Panc1 (cell line): ENCODE measurements at regions not wholly inside any gene's neighbourhood (a gene's known extent, or its start where the extent isn't known, plus 50 kb on each side); places are given as distances from the start of the nearest gene placed in this dataset.
A peak's percentile ranks its signal among the peaks of the same experiment; 100 is the strongest.

Experiments used
- ATAC-seq: fragments of 200-7000 bp; cut with Tn5 transposase; 2 replicates; pipeline ENCODE4 v1.9.1; 2020; ENCODE audit warnings: mild to moderate bottlenecking, moderate library complexity
- BruUV-seq: library from RNA; stranded (reverse); fragments of 400-500 nt; replicated peaks from 2 replicates; lab custom pipeline; 2021; lab: Mats Ljungman, UMichigan
- CTCF ChIA-PET: fragments of 300-600 bp; sonication (Branson Sonifier 250); formaldehyde crosslinking; loops from one replicate; lab custom pipeline; 2022; ENCODE audit warnings: antibody characterized with exemption; lab: Charles Lee
- POLR2A ChIA-PET: fragments of 300-600 bp; sonication (Branson Sonifier 250); formaldehyde crosslinking; loops from one replicate; lab custom pipeline; 2022; ENCODE audit warnings: antibody characterized with exemption; lab: Charles Lee
- DNase-seq: peaks from one replicate; pipeline ENCODE4 v3.0.0-alpha.2; 2010; ENCODE audit warnings: low read depth, low spot score
- H3K27ac ChIP-seq: 2 replicates; pipeline ENCODE4 v1.5.1; 2011; ENCODE audit warnings: mild to moderate bottlenecking, low read length, inconsistent platforms
- H3K27me3 ChIP-seq: fragments of 200-500 bp; sonication (Bioruptor generic); 2 replicates; pipeline ENCODE4 v1.6.0; 2014; ENCODE audit warnings: low read length, inconsistent platforms; ENCODE audit not compliant: control insufficient read depth, insufficient read depth
- H3K36me3 ChIP-seq: fragments of 200-500 bp; sonication (Bioruptor generic); 2 replicates; pipeline ENCODE4 v1.5.1; 2014; ENCODE audit warnings: inconsistent platforms, mild to moderate bottlenecking, low read length, moderate library complexity; ENCODE audit not compliant: control insufficient read depth, insufficient read depth
- H3K4me1 ChIP-seq: 2 replicates; pipeline ENCODE4 v1.5.1; 2011; ENCODE audit warnings: inconsistent platforms, mild to moderate bottlenecking, low read length, moderate library complexity; ENCODE audit not compliant: control insufficient read depth, insufficient read depth
- H3K4me3 ChIP-seq, 2 experiments: 2 replicates each; pipeline ENCODE4 v1.5.1; 2011 to 2012; ENCODE audit warnings: low read depth in 2 of 2, low read length in 2 of 2, mild to moderate bottlenecking in 2 of 2, inconsistent platforms in 1 of 2, moderate library complexity in 1 of 2
- H3K9me3 ChIP-seq: fragments of 200-500 bp; sonication (Bioruptor generic); 2 replicates; pipeline ENCODE4 v1.5.1; 2014; ENCODE audit warnings: low read depth, mild to moderate bottlenecking, inconsistent platforms, low read length, moderate library complexity; ENCODE audit not compliant: control insufficient read depth, insufficient read depth
- CTCF ChIP-seq: fragments of 450-650 bp; IDR thresholded peaks from 2 replicates; pipeline ENCODE4 v1.5.1; 2017; ENCODE audit warnings: mild to moderate bottlenecking
- POLR2AphosphoS5 ChIP-seq: IDR thresholded peaks from 2 replicates; pipeline ENCODE4 v1.6.1; 2012; ENCODE audit warnings: mild to moderate bottlenecking, low read depth, low read length, moderate library complexity
- SIN3A ChIP-seq: IDR thresholded peaks from 2 replicates; pipeline ENCODE4 v1.6.1; 2012; ENCODE audit warnings: low read depth, mild to moderate bottlenecking, low read length, moderate library complexity, borderline replicate concordance; ENCODE audit not compliant: insufficient read depth
- TCF7L2 ChIP-seq: IDR thresholded peaks from 2 replicates; pipeline ENCODE4 v1.6.1; 2011; ENCODE audit warnings: mild to moderate bottlenecking, low read depth, low read length, inconsistent platforms
- in situ Hi-C: cut with HindIII; loops from 2 replicates; pipeline ENCODE4 v1.10.0; 2016; ENCODE audit warnings: low sequenced_read_pairs, low pct_unique_long_range_greater_than_20kb
- intact Hi-C: fragments of 100-400 bp; cut with micrococcal nuclease; formaldehyde crosslinking; loops from one replicate; pipeline ENCODE4 v1.10.0; 2022; ENCODE audit not compliant: unreplicated experiment
- TF ChIP-seq, protein P1 (sequence below), 2 experiments: IDR thresholded peaks; 2 replicates each; pipeline ENCODE4 v1.6.1; 2011 to 2012; ENCODE audit warnings: low read depth in 2 of 2, control low read depth in 1 of 2, low read length in 1 of 2, mild to moderate bottlenecking in 1 of 2, moderate library complexity in 1 of 2; ENCODE audit not compliant: insufficient read depth in 1 of 2

GRCh38 chr5:168118042-168118668 lies 173.3 kb upstream of the WWC1 start:
- ATAC-seq (peak; percentile 67), DNase-seq (no peak)
- ChIA-PET POLR2A (no interaction called here), CTCF (no interaction called here)
- peaks cover 7% of the 10 kb centered on the region for H3K27me3 ChIP-seq
- H3K9me3 ChIP-seq, result no peaks in the 10 kb centered on the region
- H3K4me3 ChIP-seq, result no peak overlapping the region; a peak in 1 of 4 replicates
- H3K4me1 ChIP-seq, result no peaks in the 10 kb centered on the region
- in situ Hi-C loops (no loop called here), intact Hi-C loops (no loop called here)
- H3K27ac ChIP-seq, result no peak overlapping the region
- no peaks in the 10 kb centered on the region for H3K36me3 ChIP-seq
- no TSS peak for BruUV-seq
- TF ChIP-seq TCF7L2 (no peak), CTCF (no peak), SIN3A (no peak)
- TF ChIP-seq, protein P1, sequence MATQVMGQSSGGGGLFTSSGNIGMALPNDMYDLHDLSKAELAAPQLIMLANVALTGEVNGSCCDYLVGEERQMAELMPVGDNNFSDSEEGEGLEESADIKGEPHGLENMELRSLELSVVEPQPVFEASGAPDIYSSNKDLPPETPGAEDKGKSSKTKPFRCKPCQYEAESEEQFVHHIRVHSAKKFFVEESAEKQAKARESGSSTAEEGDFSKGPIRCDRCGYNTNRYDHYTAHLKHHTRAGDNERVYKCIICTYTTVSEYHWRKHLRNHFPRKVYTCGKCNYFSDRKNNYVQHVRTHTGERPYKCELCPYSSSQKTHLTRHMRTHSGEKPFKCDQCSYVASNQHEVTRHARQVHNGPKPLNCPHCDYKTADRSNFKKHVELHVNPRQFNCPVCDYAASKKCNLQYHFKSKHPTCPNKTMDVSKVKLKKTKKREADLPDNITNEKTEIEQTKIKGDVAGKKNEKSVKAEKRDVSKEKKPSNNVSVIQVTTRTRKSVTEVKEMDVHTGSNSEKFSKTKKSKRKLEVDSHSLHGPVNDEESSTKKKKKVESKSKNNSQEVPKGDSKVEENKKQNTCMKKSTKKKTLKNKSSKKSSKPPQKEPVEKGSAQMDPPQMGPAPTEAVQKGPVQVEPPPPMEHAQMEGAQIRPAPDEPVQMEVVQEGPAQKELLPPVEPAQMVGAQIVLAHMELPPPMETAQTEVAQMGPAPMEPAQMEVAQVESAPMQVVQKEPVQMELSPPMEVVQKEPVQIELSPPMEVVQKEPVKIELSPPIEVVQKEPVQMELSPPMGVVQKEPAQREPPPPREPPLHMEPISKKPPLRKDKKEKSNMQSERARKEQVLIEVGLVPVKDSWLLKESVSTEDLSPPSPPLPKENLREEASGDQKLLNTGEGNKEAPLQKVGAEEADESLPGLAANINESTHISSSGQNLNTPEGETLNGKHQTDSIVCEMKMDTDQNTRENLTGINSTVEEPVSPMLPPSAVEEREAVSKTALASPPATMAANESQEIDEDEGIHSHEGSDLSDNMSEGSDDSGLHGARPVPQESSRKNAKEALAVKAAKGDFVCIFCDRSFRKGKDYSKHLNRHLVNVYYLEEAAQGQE (IDR thresholded peaks at IDR 0.05; ENCODE audit: insufficient read depth in 1 of 2, low read depth in 2 of 2, low read length in 1 of 2), result no peak

GRCh38 chr5:168120401-168121137 lies 170.9 kb upstream of the WWC1 start:
- POLR2A ChIA-PET, result no interaction called here
- in situ Hi-C loops, result no loop called here
- TF ChIP-seq, protein P1 (IDR thresholded peaks at IDR 0.05; ENCODE audit: insufficient read depth in 1 of 2, low read depth in 2 of 2, low read length in 1 of 2), result no peak
- TF ChIP-seq POLR2AphosphoS5 (no peak), CTCF (no peak), SIN3A (no peak), TCF7L2 (no peak)
- H3K4me3 ChIP-seq, result no peak overlapping the region
- BruUV-seq, result no TSS peak
- no peaks in the 10 kb centered on the region for H3K4me1 ChIP-seq
- H3K36me3 ChIP-seq, result no peaks in the 10 kb centered on the region
- intact Hi-C loops, result no loop called here
- no peaks in the 10 kb centered on the region for H3K9me3 ChIP-seq
- DNase-seq (no peak), ATAC-seq (no peak)
- H3K27me3 ChIP-seq, result peaks cover 7% of the 10 kb centered on the region
- CTCF ChIA-PET, result no interaction called here
- H3K27ac ChIP-seq, result no peak overlapping the region
